ENCODE measurements at regions not wholly inside any gene's neighbourhood (a gene's known extent, or its start where the extent isn't known, plus 50 kb on each side); places are given as distances from the start of the nearest gene placed in this dataset.

GRCh38 chr22:49269371-49269770 lies 558.3 kb downstream of the BRD1 start:
- no peak overlapping the region for H3K4me2 ChIP-seq (ENCODE audit: low read length)
- H3K27ac ChIP-seq (ENCODE audit: low read depth, low read length): no peak overlapping the region
- RAD21 ChIA-PET (ENCODE audit: low non-redundant PET in 1 of 2, low total read pairs in 2 of 2, uncharacterized antibody in 2 of 2, unreplicated experiment in 2 of 2): no interaction called here
- DNase-seq (ENCODE audit: low read depth, low spot score) (no peak), ATAC-seq (no peak)
- H3K9me2 ChIP-seq (ENCODE audit: insufficient read depth): no peaks in the 10 kb centered on the region
- intact Hi-C loops (cut with micrococcal nuclease): no loop called here
- H3K79me2 ChIP-seq (ENCODE audit: insufficient read depth, low read length): no peaks in the 10 kb centered on the region
- no peak overlapping the region for H3K9ac ChIP-seq (ENCODE audit: low read length)
- no peaks in the 10 kb centered on the region for H3K9me3 ChIP-seq (ENCODE audit: control insufficient read depth in 1 of 2, insufficient read depth in 1 of 2, low read depth in 1 of 2, low read length in 2 of 2)
- no peaks in the 10 kb centered on the region for H4K20me1 ChIP-seq (ENCODE audit: insufficient read depth)
- CTCF ChIA-PET: no interaction called here
- H2AFZ ChIP-seq (ENCODE audit: low read depth, low read length, poor library complexity, severe bottlenecking): no peak overlapping the region
- POLR2A ChIA-PET: no interaction called here
- TF ChIP-seq EZH2phosphoT487 (IDR thresholded peaks at IDR 0.05; ENCODE audit: borderline replicate concordance): no peak
- no peak for TF ChIP-seq EZH2 (IDR thresholded peaks at IDR 0.05)
- TF ChIP-seq CEBPB (IDR thresholded peaks at IDR 0.05; ENCODE audit: low read depth): no peak
- no peak for TF ChIP-seq CBX3 (IDR thresholded peaks at IDR 0.05; ENCODE audit: low read depth)
- TF ChIP-seq SP1 (IDR thresholded peaks at IDR 0.05; ENCODE audit: low read depth): no peak
- TF ChIP-seq EGR1 (IDR thresholded peaks at IDR 0.05; ENCODE audit: low read depth): no peak
- TF ChIP-seq ZBTB33 (IDR thresholded peaks at IDR 0.05; ENCODE audit: extremely low read depth, insufficient replicate concordance, low read length): no peak
- no peak for TF ChIP-seq POLR2AphosphoS5 (IDR thresholded peaks at IDR 0.05; ENCODE audit: low read depth, low read length)
- TF ChIP-seq SRF (IDR thresholded peaks at IDR 0.05; ENCODE audit: low read depth): no peak
- TF ChIP-seq JUND (IDR thresholded peaks at IDR 0.05): no peak
- no peak for TF ChIP-seq ZNF274 (IDR thresholded peaks at IDR 0.05; ENCODE audit: low read depth, low read length)
- no peak for TF ChIP-seq RAD21 (IDR thresholded peaks at IDR 0.05; ENCODE audit: low read depth)
- TF ChIP-seq FOSL1 (IDR thresholded peaks at IDR 0.05; ENCODE audit: low read depth): no peak
- TF ChIP-seq, protein P1, sequence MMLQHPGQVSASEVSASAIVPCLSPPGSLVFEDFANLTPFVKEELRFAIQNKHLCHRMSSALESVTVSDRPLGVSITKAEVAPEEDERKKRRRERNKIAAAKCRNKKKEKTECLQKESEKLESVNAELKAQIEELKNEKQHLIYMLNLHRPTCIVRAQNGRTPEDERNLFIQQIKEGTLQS (IDR thresholded peaks at IDR 0.05): no peak
- no peak for TF ChIP-seq ELF1 (IDR thresholded peaks at IDR 0.05; ENCODE audit: borderline replicate concordance, low read depth)
- TF ChIP-seq YY1 (IDR thresholded peaks at IDR 0.05; ENCODE audit: extremely low read depth, insufficient replicate concordance, low read depth, low read length): no peak
- TF ChIP-seq, protein P2, sequence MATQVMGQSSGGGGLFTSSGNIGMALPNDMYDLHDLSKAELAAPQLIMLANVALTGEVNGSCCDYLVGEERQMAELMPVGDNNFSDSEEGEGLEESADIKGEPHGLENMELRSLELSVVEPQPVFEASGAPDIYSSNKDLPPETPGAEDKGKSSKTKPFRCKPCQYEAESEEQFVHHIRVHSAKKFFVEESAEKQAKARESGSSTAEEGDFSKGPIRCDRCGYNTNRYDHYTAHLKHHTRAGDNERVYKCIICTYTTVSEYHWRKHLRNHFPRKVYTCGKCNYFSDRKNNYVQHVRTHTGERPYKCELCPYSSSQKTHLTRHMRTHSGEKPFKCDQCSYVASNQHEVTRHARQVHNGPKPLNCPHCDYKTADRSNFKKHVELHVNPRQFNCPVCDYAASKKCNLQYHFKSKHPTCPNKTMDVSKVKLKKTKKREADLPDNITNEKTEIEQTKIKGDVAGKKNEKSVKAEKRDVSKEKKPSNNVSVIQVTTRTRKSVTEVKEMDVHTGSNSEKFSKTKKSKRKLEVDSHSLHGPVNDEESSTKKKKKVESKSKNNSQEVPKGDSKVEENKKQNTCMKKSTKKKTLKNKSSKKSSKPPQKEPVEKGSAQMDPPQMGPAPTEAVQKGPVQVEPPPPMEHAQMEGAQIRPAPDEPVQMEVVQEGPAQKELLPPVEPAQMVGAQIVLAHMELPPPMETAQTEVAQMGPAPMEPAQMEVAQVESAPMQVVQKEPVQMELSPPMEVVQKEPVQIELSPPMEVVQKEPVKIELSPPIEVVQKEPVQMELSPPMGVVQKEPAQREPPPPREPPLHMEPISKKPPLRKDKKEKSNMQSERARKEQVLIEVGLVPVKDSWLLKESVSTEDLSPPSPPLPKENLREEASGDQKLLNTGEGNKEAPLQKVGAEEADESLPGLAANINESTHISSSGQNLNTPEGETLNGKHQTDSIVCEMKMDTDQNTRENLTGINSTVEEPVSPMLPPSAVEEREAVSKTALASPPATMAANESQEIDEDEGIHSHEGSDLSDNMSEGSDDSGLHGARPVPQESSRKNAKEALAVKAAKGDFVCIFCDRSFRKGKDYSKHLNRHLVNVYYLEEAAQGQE (IDR thresholded peaks at IDR 0.05; ENCODE audit: low read depth): no peak
- no peak for TF ChIP-seq TCF7L2 (IDR thresholded peaks at IDR 0.05; ENCODE audit: borderline replicate concordance, extremely low read depth, insufficient read depth, insufficient read length)
- no peak for TF ChIP-seq MAX (IDR thresholded peaks at IDR 0.05)
- no TSS peak for BruUV-seq (replicated peaks)
- no peak overlapping the region for H3K4me3 ChIP-seq (replicated peaks in 1 of 2; ENCODE audit: low read depth in 1 of 2, low read length in 2 of 2)
- no peaks in the 10 kb centered on the region for H3K4me1 ChIP-seq (ENCODE audit: control insufficient read depth in 1 of 2, insufficient read depth in 2 of 2, low read length in 2 of 2)
- peaks cover 42% of the 10 kb centered on the region; the same call in 1 of the 2 replicates for H3K27me3 ChIP-seq (ENCODE audit: insufficient read depth, low read length)
- no peaks in the 10 kb centered on the region for H3K36me3 ChIP-seq (ENCODE audit: control insufficient read depth in 1 of 2, insufficient read depth in 2 of 2, low read length in 2 of 2)
